Mesodermal cell (in vitro differentiated cells): ENCODE measurements at regions not wholly inside any gene's neighbourhood (a gene's known extent, or its start where the extent isn't known, plus 50 kb on each side); places are given as distances from the start of the nearest gene placed in this dataset.
"Not testable (repeated sequence)": the region's sequence is repeated elsewhere in the genome, so short reads cannot be mapped to it uniquely, and the experiment has no call there.

Experiments
- H3K27ac ChIP-seq: 2 replicates; pipeline ENCODE4 v1.7.0; 2013; ENCODE audit warnings: mild to moderate bottlenecking, low read depth, low read length, moderate library complexity; ENCODE audit not compliant: severe bottlenecking
- H3K36me3 ChIP-seq: 2 replicates; pipeline ENCODE4 v1.7.1; 2013; ENCODE audit warnings: mild to moderate bottlenecking, low read length, moderate library complexity; ENCODE audit not compliant: control insufficient read depth, insufficient read depth
- H3K4me1 ChIP-seq: one replicate; pipeline ENCODE4 v1.7.1; 2013; ENCODE audit warnings: mild to moderate bottlenecking, low read length; ENCODE audit not compliant: insufficient read depth, control insufficient read depth, poor library complexity, severe bottlenecking
- H3K4me3 ChIP-seq: 2 replicates; pipeline ENCODE4 v1.7.0; 2013; ENCODE audit warnings: low read length, control low read depth, mild to moderate bottlenecking; ENCODE audit not compliant: insufficient read depth, poor library complexity, severe bottlenecking; ENCODE audit errors: extremely low read depth
- H3K9me3 ChIP-seq: 2 replicates; pipeline ENCODE4 v1.7.1; 2013; ENCODE audit warnings: mild to moderate bottlenecking, low read length, moderate library complexity; ENCODE audit not compliant: control insufficient read depth
- WGBS, 2 experiments: methylation state at CpG; one replicate each; pipeline ENCODE4 v1.1.5; 2013; ENCODE audit warnings: missing lambda C conversion rate in 2 of 2; ENCODE audit not compliant: insufficient coverage in 2 of 2; 5-methylcytosine and 5-hydroxymethylcytosine counted together

GRCh38 chr20:30484009-30484748, 773.3 kb upstream of the DEFB115 start:
- Histone ChIP-seq H3K9me3 (peaks cover 10% of the 10 kb centered on the region), H3K27ac (no peak overlapping the region), H3K36me3 (no peaks in the 10 kb centered on the region), H3K4me3 (no peak overlapping the region), H3K4me1 (no peaks in the 10 kb centered on the region)
- 97 to 98% methylated on average over 5 to 17 of the region's 50 CpGs for WGBS, 2 experiments

- Histone ChIP-seq H3K36me3 (no peaks in the 10 kb centered on the region), H3K4me3 (no peak overlapping the region), H3K4me1 (no peaks in the 10 kb centered on the region), H3K27ac (no peak overlapping the region), H3K9me3 (peaks cover 13% of the 10 kb centered on the region)
- 94% methylated on average over 16 to 17 of the region's 17 CpGs for WGBS, 2 experiments
These were observed 772.8 kb upstream of the DEFB115 start for GRCh38 chr20:30484749-30485070.

GRCh38 chr20:30485331-30486102, 771.9 kb upstream of the DEFB115 start:
- WGBS, 2 experiments = 94% methylated on average over 37 to 46 of the region's 50 CpGs
- Histone ChIP-seq H3K4me1 (no peaks in the 10 kb centered on the region), H3K9me3 (peaks cover 15% of the 10 kb centered on the region)

GRCh38 chr20:30486103-30486478, 771.4 kb upstream of the DEFB115 start:
- Histone ChIP-seq H3K27ac (no peak overlapping the region), H3K4me1 (no peaks in the 10 kb centered on the region), H3K4me3 (no peak overlapping the region), H3K9me3 (peaks cover 15% of the 10 kb centered on the region), H3K36me3 (no peaks in the 10 kb centered on the region)
- WGBS, 2 experiments = 91 to 94% methylated on average over 6 to 10 of the region's 14 CpGs

More at GRCh38 chr20:30485331-30486102, 771.9 kb upstream of the DEFB115 start:
- Histone ChIP-seq H3K27ac (no peak overlapping the region), H3K36me3 (no peaks in the 10 kb centered on the region), H3K4me3 (no peak overlapping the region)

- H3K27ac ChIP-seq, H3K36me3 ChIP-seq, H3K4me3 ChIP-seq, H3K4me1 ChIP-seq: not testable (repeated sequence)
- peaks cover 19% of the 10 kb centered on the region for H3K9me3 ChIP-seq
- WGBS, 2 experiments = 82 to 83% methylated on average over 12 to 17 of the region's 18 CpGs
These were observed 770.0 kb upstream of the DEFB115 start for GRCh38 chr20:30487461-30487860.

DNA sequence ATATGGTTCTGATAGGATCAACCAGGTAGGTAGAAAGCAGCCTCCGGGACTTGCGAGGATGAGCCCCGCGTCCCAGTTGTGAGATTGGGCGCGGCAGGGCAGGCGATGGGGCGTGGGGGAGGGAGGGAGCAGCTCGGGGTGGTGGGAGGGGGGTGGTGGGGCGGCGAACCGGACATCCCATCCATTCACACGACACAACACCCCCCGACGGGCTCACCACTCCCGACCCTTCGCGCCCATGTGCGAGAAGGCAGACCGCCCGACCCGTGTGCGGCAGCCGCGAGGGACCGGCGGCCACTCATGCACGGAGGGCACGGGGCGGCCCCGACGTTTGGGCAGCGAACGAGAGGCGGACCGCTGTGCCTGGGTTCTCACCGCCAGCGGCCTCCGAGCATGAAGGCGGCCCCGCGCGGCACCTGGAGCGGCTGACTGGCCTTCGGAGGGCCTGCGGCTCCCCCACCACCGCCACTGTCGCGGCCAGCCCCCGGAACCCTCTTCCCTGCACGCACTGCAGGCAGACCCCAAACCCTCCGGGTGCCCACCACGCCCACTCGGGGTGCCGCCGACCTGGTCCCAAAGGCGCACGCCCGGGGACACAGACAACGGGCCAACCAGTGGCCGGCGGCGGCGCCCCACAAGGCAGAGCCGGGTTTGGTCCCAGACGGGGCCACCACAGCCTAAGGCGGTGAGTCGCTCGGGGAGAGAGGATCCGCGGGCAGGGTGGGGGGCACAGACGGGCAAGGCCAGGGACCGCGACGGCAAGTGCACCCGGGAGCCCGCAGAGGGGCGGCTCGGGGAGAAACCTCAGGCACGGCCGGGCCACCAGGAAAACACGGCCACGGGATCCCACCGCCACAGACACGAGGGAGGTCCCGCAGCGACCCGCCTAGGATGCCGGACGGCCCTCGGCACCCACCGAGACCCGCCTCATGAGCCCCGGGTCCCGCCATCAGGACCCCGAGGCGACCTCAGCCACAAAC, 769.2 kb upstream of the DEFB115 start:
- H3K4me1 ChIP-seq = no peaks in the 10 kb centered on the region
- H3K4me3 ChIP-seq = no peak overlapping the region
- H3K9me3 ChIP-seq = peaks cover 19% of the 10 kb centered on the region
- no peaks in the 10 kb centered on the region for H3K36me3 ChIP-seq
- 92 to 95% methylated on average over 65 to 80 of the region's 97 CpGs for WGBS, 2 experiments
- H3K27ac ChIP-seq = no peak overlapping the region

GRCh38 chr20:30488941-30489613, 768.4 kb upstream of the DEFB115 start:
- no peak overlapping the region for H3K4me3 ChIP-seq
- H3K36me3 ChIP-seq = no peaks in the 10 kb centered on the region
- WGBS, 2 experiments = 86 to 87% methylated on average over 33 to 47 of the region's 56 CpGs
- peaks cover 19% of the 10 kb centered on the region for H3K9me3 ChIP-seq
- no peaks in the 10 kb centered on the region for H3K4me1 ChIP-seq
- H3K27ac ChIP-seq = no peak overlapping the region

DNA sequence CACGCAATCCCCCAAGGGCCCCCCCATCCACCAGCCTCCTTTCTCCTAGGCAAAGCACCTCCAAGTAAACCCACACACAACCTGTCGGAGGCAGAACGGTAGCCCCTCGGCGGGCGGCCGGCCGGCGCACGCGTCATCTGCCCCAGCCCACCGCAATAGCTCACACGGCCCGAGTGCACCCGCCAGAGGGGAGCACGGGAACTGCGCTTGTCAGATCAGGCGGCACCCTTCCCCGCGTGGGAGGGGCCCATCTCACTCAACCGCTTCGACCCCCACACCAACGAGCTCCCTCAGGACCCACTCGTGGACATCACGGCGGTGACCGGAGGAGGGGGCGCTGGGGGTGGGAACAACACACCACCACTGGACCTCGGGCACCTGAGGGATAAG, 767.9 kb upstream of the DEFB115 start:
- Histone ChIP-seq H3K36me3 (no peaks in the 10 kb centered on the region), H3K27ac (no peak overlapping the region), H3K4me3 (no peak overlapping the region), H3K4me1 (no peaks in the 10 kb centered on the region), H3K9me3 (peaks cover 19% of the 10 kb centered on the region)
- WGBS, 2 experiments = 93 to 100% methylated on average over 3 to 23 of the region's 29 CpGs

GRCh38 chr20:30491016-30491415, 766.4 kb upstream of the DEFB115 start:
- 85 to 98% methylated on average over 6 to 11 of the region's 15 CpGs for WGBS, 2 experiments
- Histone ChIP-seq H3K9me3 (peaks cover 16% of the 10 kb centered on the region), H3K4me3 (no peak overlapping the region), H3K4me1 (no peaks in the 10 kb centered on the region), H3K27ac (no peak overlapping the region), H3K36me3 (no peaks in the 10 kb centered on the region)

GRCh38 chr20:30496656-30497055, 760.8 kb upstream of the DEFB115 start:
- not testable (repeated sequence) for H3K4me3 ChIP-seq, H3K27ac ChIP-seq, H3K36me3 ChIP-seq, H3K4me1 ChIP-seq, H3K9me3 ChIP-seq
- 86 to 96% methylated on average over 9 to 12 of the region's 16 CpGs for WGBS, 2 experiments
